SW 1271 (cell line): ENCODE measurements at regions not wholly inside any gene's neighbourhood (a gene's known extent, or its start where the extent isn't known, plus 50 kb on each side); places are given as distances from the start of the nearest gene placed in this dataset.
"Not testable (repeated sequence)": the region's sequence is repeated elsewhere in the genome, so short reads cannot be mapped to it uniquely, and the experiment has no call there.

ENCODE experiments used
- DNase-seq, 2 experiments: peaks; one replicate each; lab custom pipeline; 2025; lab: John Stamatoyannopoulos, UW

DNA sequence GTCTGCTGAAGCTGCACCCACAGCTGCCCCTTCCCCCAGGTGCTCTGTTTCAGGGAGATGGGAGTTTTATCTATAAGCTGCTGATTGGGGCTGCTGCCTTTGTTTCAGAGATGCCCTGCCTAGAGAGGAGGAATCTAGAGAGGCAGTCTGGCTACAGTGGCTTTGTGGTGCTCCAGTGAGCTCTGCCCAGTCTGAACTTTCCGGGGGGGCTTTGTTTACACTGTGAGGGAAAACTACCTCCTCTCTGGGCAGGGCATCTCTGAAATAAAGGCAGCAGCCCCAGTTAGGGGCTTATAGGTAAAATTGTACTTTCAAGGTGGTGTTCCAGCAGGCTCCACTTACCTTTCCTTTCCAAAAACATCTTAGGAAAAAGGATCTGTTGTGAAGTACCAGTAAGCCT lies 242.2 kb downstream of the SPRY1 start:
- no peak for DNase-seq

DNA sequence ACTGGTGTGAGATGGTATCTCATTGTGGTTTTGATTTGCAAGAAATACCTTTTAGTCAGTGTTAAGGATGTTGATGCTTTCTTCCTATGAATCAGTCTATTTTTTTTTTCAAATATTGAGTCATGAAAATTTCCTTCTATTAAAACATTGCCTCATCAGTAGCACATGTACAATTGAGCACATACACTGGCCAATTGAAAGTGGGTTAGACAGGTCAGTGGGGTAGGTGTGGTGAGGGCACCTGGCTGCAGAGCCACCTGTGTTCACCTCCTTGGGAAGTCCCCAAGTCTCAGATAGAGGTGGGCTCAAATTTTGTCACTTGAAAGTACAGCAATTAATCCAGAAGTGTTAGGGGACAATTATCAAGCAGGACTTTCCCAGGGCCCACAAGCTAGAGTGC lies 243.7 kb downstream of the SPRY1 start:
- DNase-seq = no peak

DNA sequence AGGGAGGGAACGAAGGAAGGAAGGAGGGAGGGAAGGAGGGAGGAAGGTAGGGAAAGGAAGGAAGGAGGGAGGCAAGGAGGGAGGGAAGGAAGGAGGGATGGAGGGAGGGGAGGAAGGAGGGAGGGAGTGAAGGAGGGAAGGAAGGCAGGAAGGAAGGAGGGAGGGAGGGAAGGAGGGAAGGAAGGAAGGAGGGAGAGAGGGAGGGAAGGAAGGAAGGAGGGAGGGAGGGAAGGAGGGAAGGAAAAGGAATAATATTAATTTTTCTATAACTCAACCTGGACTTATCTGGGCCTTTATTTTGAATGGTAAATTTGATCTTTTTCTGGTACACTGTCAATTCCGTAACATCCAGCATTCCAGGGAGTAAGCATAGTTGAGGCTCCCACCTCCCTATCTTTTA lies 244.2 kb downstream of the SPRY1 start:
- DNase-seq = no peak

GRCh38 chr4:123643691-123644090 lies 247.1 kb downstream of the SPRY1 start:
- DNase-seq = no peak

DNA sequence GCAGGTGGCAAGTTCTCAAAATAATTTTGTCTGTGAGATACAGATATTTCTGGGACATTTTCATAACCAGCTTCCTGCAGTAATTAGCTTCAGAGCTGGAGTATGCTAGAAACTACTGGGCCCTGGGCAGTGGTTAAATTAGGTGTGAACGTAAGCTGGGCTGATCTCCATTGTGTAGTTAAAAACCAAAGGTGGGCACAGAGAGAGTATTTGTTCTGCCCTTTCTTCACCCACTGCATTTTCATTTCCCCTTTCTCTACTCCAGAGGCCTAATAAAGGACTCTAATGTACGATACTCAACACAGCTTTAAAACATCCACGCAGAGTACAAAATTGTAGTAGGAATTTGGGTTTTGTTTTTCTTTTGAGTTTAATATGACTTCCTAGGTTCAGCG lies 252.7 kb downstream of the SPRY1 start:
- DNase-seq = no peak

- no peak for DNase-seq
Observed at GRCh38 chr4:123649645-123650391, 253.2 kb downstream of the SPRY1 start.

DNA sequence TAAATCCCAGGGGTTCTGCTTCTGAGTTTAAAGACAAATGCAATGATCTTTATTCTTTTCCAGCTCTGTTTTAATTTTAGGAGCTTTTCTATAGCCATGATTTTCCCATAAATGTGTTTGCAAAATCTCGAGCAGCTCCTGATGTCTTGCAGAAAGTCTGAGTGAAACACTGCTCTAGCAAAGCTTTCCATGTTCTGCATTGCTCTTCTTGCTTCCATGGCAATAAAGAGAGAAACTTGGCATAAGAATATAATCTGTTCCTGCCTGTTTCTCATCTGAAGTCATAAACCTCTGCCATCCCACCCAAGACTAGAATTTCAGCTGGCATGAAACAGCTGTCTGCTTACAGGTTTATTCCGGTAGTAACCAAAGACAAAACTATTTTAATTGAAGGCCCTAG lies 254.5 kb downstream of the SPRY1 start:
- DNase-seq = no peak

DNA sequence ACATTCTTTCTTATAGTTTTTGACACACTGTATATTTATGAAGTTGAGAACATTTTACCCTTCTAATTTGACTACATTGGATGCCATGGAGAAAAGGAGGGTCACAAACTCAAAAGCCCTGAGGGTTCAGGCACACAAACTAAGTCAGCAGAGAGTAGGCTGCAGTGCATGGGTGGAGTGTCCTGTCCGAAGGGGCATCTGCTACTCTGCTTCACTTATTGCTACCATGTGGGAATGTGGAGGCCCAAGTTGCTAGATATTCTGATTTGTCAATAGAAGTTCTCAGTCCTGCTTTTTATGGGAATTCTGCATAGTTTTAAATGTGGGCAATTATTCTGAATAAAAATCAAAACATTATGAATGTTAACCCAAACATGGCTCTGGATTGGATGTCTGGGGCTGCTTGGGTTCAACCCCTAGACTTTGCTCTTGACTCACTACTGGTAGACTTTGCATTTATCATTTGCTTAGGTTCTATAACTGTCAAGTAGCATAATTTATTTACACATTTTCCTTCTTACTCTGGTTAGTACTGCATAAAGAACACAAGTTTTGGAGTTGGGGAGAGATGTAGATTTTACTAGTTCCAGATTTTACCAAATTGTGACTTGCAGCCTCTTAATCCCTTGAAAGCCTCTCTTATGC lies 255.1 kb downstream of the SPRY1 start:
- DNase-seq = no peak

- no peak for DNase-seq
Observed at GRCh38 chr4:123652476-123652875, 255.9 kb downstream of the SPRY1 start.

- no peak for DNase-seq
Observed at GRCh38 chr4:123653236-123653635, 256.6 kb downstream of the SPRY1 start.

- DNase-seq = not testable (repeated sequence)
Observed at GRCh38 chr4:123656746-123657294, 260.2 kb downstream of the SPRY1 start.

DNA sequence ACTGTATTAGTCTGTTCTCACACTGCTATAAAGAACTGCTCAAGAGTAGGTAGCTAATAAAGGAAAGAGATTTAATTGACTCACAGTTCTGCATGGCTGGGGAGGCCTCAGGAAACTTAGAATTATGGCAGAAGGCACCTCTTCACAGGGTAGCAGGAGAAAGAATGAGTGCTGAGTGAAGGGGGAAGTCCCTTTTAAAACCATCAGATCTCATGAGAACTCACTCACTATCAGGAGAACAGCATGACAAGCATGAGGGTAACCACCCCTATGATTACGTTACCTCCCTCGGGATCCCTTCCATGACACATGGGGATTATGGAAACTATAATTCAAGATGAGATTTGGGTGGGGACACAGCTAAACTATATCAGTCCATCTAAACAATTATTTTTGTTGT lies 261.0 kb downstream of the SPRY1 start:
- not testable (repeated sequence) for DNase-seq

- DNase-seq = no peak
Observed at GRCh38 chr4:123659262-123659661, 262.7 kb downstream of the SPRY1 start.

- peak in 1 of 2 experiments; percentile 48 for DNase-seq
Observed at GRCh38 chr4:123659730-123660129, 263.1 kb downstream of the SPRY1 start.

- peak in 1 of 2 experiments; percentile 45 for DNase-seq
Observed at GRCh38 chr4:123661080-123661737, 264.6 kb downstream of the SPRY1 start.

- DNase-seq = no peak
Observed at GRCh38 chr4:123662827-123663226, 266.2 kb downstream of the SPRY1 start.

DNA sequence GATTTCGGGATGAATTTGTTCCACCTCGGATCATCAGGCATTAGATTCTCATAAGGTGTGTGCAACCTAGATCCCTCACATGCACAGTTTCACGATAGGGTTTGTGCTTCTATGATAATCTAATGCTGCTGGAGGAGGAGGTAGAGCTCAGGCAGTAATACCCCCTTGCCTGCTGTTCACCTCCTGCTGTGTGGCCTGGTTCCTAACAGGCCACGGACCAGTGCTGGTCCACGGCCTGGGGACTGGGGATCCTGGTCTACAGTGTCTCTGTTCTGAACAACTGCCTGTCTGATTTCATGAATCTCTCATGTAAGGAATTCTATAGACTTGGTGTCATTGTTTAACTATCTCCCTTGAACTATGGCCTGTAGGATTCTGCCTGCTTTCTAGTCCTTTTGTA lies 269.9 kb downstream of the SPRY1 start:
- DNase-seq = no peak

DNA sequence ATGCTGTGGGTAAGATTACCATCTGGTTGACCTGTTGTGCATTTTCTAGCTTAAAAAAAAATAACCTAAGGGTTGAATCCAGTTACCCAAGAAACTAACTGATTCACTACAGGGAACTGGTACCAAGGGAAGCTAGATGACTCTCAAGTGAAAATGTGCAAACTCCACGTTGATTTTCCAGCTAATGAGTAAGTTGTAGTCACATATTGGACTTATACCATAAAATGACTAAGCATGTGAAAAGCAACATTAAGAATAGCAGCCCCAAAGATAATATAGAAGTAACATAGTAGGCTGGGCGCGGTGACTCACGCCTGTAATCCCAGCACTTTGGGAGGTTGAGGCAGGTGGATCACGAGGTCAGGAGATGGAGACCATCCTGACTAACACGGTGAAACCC lies 270.9 kb downstream of the SPRY1 start:
- no peak for DNase-seq

DNA sequence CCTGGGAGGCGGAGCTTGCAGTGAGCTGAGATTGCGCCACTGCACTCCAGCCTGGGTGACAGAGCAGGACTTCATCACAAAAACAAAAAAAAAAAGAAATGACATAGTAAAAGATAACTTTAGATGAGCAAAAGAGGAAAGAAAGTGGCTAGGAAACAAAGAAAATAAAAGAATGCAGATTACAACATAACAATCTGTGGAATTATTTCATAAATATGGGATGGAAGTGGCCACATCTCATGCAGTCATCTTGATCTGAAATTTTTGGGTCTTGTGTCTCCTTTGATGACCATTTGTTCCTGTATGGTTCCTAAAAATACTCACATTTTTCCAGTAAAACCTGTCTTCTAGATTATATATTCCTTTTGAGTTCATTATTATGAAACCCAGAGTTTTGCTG lies 271.4 kb downstream of the SPRY1 start:
- DNase-seq = no peak

DNA sequence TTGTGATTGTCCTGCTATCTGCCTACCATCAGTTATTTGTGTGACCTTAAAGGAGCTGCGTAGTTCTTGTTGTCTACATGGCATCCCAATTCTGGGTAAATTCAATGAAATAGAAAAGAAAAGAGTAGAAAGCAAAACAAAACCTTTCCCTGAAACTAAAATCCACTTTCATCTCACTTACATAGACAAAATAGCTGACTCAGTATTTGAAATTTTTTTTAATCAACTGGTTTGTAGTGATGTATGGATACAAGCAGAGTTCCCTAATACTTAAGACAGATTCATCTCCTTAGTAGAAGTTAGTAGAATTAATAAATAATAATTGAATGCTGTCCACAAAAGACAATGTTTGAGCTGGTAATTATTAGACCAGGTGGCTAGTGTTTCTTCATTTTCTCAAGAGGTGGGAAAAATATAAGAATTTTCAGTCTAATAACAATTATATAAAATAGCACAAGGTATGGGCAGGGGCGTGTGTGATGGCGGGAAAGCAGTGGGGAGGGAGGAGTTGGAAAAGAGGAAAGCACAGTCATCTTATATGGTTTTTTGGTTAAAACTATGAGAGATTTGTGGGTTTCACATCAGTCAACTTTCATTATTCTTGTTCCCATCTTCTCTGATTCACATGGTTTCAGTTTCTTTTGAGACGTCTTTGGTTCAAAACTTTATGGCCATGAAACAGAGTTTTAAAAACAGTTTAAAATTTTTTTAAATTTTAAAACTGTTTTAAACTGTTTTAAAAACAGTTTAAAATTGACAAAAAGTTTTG lies 275.2 kb downstream of the SPRY1 start:
- no peak for DNase-seq

DNA sequence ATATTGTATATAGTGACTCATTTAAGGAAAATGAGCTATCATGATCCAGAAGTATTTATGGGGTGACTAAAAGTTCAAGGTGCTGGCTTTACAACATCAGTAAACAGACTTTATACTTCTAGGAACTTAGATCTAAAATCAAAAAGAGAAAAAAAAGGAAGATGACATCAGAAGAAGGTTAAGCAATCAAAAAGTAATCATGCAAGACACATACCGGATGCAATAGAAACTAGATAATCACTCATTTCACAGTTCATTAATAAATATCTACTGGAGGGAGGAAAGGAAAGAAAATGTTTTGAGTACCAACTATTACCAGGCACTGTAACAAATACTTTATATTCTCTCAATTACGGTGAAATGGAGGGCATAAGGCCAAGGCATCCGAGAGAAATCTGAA lies 276.4 kb downstream of the SPRY1 start:
- DNase-seq = no peak

DNA sequence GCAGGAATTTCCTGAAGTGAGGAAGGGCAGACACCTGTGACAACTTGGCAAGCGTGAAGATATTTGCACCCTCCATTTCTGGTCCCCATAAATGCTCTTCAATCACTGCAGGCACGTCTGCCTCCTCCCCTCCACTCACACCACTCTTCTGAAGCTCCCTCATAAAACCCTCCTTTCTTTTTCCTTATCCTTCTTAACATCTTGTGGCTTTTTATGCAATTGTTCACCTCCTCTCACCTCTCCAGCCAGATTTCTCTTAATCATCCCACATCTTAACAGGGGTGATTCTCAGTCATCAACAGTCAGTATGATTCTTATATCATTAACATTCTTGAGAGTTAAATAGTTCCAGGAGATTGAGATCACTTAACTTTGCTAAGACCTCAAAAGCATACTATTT lies 277.4 kb downstream of the SPRY1 start:
- DNase-seq = no peak
